Fibroblast of the aortic adventitia (primary cell): ENCODE measurements at regions not wholly inside any gene's neighbourhood (a gene's known extent, or its start where the extent isn't known, plus 50 kb on each side); places are given as distances from the start of the nearest gene placed in this dataset.

ENCODE experiments used
- DNase-seq: peaks from one replicate; pipeline ENCODE4 v3.0.0-alpha.2; 2010; ENCODE audit warnings: low read depth
- H3K4me3 ChIP-seq: 2 replicates; pipeline ENCODE4 v1.5.1; 2011; ENCODE audit warnings: low read depth, mild to moderate bottlenecking, control low read depth, low read length, moderate library complexity
- TF ChIP-seq, protein P1 (sequence below): IDR thresholded peaks from 2 replicates; pipeline ENCODE4 v1.5.1; 2011; ENCODE audit warnings: mild to moderate bottlenecking, low read length, control low read depth, inconsistent platforms; ENCODE audit not compliant: insufficient read depth

DNA sequence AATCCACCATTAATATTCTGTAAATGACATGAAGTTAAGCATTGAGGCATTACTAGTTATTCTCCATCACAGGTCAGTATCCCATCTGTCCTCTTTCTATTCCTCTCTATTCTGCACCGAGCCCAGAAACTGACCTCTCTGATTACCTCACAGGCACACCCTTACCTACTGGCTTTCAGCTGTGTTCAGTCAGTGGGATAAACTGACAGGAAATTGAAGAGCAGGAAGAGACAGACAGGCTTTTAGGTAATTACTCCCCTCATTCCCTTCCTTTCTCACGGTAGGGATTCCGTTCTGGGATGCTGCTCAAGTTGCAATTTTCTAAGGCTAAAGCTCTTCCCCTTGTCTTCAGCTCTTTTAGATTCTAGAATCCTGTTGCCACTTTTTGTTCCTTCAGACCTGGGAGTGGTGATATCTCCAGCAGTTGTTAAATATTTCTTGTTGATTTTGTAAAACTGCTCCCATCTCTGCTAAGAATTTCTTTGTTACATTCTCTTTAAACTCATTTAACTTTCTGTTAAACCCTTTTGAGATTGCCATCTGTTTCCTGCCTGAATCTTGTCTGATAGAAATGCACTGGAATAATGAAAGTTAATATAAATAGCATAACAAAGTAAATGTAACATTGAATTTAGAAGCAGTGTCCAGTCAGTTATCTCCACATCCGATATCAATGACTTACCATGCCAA, 1063.4 kb downstream of the PLA2G4A start:
- TF ChIP-seq, protein P1, sequence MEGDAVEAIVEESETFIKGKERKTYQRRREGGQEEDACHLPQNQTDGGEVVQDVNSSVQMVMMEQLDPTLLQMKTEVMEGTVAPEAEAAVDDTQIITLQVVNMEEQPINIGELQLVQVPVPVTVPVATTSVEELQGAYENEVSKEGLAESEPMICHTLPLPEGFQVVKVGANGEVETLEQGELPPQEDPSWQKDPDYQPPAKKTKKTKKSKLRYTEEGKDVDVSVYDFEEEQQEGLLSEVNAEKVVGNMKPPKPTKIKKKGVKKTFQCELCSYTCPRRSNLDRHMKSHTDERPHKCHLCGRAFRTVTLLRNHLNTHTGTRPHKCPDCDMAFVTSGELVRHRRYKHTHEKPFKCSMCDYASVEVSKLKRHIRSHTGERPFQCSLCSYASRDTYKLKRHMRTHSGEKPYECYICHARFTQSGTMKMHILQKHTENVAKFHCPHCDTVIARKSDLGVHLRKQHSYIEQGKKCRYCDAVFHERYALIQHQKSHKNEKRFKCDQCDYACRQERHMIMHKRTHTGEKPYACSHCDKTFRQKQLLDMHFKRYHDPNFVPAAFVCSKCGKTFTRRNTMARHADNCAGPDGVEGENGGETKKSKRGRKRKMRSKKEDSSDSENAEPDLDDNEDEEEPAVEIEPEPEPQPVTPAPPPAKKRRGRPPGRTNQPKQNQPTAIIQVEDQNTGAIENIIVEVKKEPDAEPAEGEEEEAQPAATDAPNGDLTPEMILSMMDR = no peak
- no peak for DNase-seq
- no peak overlapping the region for H3K4me3 ChIP-seq

DNA sequence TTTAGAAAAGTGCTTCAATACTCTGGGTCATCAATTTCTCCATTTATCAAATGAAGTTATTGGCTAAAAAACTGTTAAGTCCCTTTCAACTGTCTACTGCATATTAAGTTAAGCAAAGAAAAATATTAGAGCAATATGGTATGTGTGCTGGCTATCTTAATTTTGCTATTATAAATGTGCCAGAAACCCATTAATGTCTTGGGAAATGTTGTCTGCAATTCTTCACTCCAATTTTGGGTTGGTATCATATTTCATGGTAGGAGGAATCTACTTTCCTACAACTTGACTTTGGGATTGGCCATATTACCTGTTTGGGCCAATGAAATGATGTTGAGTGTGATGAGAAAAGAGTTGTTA, 1063.9 kb downstream of the PLA2G4A start:
- DNase-seq = no peak
- TF ChIP-seq, protein P1 = no peak
- no peak overlapping the region for H3K4me3 ChIP-seq

DNA sequence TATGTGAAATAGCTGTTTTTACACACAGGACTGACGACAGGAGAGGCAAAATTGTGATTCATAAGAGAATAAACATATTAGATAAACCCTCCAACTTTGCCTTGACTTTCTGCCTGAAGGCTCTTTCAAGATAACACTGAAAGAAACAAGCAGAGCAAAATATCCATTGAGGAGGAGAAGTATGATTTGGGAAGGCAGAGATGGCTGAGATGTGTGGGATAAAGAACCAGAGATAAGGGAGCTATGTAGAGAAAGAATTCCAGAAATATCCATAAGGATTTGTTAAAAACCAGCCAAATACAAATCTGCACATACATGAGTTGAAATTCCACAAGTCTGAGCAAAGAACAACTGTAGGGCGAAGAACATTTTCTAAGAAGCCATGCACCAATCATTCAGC, 1064.7 kb downstream of the PLA2G4A start:
- TF ChIP-seq, protein P1 = no peak
- no peak overlapping the region for H3K4me3 ChIP-seq
- DNase-seq = no peak

DNA sequence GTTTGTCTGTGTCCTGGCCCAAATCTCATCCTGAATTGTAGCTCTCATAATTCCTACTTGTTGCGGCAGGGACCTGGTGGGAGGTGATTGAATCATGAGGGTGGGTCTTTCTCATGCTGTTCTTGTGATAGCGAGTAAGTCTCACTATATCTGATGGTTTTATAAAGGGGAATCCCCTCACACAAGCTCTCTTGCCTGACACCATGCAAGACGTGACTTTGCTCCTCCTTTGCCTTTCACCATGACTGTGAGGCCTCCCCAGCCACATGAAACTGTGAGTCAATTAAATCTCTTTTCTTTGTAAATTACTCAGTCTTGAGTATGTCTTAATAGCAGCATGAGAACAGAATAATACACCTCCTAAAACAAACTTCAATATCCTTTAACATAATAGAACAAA, 1065.6 kb downstream of the PLA2G4A start:
- no peak for DNase-seq
- TF ChIP-seq, protein P1 = no peak
- H3K4me3 ChIP-seq = no peak overlapping the region

DNA sequence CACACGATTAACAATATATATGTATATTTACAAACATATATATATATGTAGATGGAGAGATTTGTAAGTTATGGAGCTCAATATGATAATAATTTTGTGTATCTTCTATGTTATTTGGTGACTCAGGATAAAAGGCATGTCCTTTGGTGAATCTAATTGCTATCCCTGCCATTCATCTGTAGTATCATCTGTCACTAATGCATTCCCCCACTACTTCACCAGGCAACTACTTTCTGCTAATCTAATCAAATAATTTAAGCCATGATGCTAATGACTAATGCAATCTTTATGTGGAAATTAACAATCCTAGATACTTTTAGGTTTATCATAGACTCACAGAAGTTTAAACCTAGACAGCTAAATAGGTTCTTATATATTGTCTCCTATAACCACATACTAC, 1074.5 kb downstream of the PLA2G4A start:
- DNase-seq = no peak
- TF ChIP-seq, protein P1 = no peak
- H3K4me3 ChIP-seq = no peak overlapping the region

DNA sequence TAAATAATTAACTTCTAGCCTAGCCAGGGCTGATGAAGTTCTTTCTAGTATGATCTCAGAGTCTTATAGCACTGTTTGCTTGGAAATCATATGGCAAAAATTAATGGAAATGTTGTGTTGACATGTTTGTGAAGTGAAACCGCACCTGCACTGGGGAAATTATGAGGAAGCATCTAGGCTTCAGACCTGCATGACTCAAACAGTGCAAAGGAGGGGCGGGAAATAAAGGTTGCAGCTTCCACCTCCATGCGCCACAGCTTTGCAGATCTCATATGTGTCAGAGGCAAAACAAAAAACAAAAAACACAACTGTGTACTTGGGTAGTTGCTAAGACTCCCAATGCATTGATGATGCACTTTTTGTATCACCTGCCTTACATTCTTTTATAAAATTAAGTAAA, 1080.6 kb downstream of the PLA2G4A start:
- no peak for DNase-seq
- no peak overlapping the region for H3K4me3 ChIP-seq
- TF ChIP-seq, protein P1 = no peak

DNA sequence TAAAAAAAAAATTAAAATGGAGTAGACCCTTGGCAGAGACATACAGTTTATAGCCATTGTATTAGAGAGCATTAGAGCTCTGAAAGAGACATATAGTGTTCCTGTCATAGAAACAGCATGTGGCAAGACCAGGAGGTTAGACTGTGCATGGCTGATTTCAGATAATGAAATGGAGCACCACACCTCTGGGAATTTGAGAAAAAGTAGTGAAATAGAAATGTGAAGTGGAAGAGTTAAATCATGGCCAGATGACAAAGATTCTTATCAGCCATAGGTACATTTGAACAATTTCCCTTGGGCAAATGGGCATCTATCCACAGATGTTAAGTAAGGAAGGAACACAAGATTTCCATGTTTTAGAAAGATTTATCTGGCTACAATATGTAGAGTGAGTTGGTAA, 1083.1 kb downstream of the PLA2G4A start:
- no peak overlapping the region for H3K4me3 ChIP-seq
- no peak for DNase-seq
- TF ChIP-seq, protein P1 = no peak
